DMS114 treated with DMSO at 0.1 percent for 48 hours (cell line): ENCODE measurements at regions not wholly inside any gene's neighbourhood (a gene's known extent, or its start where the extent isn't known, plus 50 kb on each side); places are given as distances from the start of the nearest gene placed in this dataset.
A peak's percentile ranks its signal among the peaks of the same experiment; 100 is the strongest.
"Not testable (repeated sequence)": the region's sequence is repeated elsewhere in the genome, so short reads cannot be mapped to it uniquely, and the experiment has no call there.

Experiments
- DNase-seq: peaks from one replicate; lab custom pipeline; 2025; ENCODE audit not compliant: unreplicated experiment; lab: John Stamatoyannopoulos, UW

DNA sequence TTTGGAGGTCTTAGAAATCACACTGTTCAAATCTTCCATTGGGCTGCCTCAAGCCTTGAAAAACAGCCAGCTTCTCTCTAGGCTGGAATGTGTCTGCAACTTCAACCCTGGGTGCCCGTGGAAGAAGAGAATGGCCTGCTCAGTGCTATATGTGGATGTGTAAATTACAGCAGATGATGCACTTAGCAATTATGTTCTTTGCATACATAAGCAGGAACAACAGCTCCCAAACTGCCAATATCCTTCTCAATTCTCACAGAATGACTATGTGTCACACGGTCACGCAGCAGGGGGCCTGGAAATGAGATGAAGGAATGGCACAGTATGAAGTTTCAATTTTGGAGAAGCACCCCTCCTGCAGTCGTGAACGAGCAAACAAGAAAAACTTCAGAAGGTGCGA is 175.2 kb upstream of the SMARCA2 start:
- DNase-seq: no peak

DNA sequence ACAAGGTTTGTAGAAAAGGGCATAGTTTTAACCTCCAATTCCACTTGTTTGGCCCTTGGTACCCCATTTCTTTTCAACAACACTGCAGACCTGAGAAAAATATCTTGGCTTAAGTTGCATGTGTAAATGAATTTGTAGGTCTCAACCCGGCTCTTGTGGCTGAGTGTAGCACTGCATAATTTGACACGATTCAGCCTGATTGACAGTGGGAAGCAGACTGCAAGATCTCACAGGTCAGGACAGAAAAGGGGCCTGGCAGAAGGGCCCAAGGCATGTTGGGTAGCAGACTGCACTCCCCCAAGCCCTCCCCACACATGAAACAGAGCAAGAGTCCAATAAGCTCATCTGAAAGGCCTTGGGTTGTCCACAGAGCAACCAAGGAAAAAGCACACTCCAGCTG is 169.7 kb upstream of the SMARCA2 start:
- no peak for DNase-seq

DNA sequence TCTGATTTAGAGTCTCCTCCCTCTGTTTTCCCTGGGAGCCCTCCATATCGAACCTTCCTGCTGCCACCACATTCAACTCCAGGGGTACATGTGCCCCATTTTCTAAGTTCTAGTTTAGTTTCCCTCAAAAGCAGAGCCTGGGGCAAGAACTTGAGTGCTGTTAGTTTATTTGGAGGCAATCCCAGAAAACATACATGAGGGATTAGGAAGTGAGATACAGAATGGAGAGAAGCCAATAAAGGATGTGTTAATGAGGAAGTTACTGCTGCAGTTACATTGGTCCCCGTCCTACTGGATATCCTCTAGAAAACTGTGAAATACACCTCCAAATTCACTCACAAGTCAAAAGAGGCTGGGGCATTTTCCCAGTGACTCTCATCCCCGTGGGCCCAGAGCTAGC is 159.4 kb upstream of the SMARCA2 start:
- DNase-seq: no peak

DNA sequence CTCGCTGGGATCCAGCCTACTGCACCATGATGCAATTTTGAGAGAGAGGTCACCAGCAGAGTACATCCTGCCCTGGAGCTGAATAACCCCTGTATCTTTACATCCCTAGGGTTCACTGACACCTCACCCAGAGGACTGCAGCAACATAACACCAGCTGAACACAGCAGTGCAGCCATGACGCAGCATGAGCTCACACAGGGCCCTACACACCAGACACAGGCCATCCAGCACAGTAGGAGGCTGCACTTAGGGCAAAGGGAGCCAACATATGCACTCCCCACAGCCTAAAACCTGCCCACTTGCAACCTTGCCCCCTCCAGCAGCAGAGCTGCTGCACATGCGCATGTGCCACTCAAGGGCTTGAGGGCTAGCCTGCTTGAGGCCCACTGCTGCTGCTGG is 157.3 kb upstream of the SMARCA2 start:
- no peak for DNase-seq

DNA sequence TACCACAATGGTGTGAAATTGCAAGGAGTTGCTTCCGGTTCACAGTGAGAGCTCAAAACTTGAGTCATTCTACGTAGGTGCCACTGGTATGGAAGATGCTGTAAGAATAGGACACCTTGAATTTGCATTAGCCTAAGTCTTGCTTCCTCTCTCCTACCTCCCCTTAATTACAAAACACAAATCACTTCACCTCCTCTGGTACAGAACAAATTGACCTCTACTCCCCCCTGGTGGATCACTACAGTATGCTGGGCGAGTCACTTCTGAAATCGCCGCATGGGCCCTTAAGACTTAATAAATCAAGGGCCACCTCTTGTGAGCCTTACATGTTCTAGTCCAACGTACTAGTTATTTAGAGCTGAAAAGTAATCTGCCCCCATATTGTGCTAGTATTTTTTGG is 145.3 kb upstream of the SMARCA2 start:
- DNase-seq: peak; percentile 10

DNA sequence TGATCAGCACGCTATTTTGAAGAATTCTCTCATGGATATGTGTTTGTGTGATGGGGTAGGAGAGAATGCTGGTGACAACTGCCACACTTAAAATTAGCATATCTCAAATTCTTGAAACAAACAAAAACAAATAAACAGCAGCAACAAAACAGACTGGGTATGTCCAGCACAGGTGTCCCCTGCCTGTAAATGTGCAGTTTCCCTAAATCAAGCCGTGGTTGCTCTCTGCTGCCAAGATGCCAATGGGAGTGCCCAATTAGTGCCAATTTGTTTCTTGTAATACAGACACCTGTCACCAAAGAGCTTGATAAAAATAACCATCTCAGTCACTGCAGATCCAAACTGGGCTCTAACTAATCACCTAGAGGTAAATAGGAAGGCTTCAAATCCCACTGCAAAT is 144.2 kb upstream of the SMARCA2 start:
- DNase-seq: no peak

DNA sequence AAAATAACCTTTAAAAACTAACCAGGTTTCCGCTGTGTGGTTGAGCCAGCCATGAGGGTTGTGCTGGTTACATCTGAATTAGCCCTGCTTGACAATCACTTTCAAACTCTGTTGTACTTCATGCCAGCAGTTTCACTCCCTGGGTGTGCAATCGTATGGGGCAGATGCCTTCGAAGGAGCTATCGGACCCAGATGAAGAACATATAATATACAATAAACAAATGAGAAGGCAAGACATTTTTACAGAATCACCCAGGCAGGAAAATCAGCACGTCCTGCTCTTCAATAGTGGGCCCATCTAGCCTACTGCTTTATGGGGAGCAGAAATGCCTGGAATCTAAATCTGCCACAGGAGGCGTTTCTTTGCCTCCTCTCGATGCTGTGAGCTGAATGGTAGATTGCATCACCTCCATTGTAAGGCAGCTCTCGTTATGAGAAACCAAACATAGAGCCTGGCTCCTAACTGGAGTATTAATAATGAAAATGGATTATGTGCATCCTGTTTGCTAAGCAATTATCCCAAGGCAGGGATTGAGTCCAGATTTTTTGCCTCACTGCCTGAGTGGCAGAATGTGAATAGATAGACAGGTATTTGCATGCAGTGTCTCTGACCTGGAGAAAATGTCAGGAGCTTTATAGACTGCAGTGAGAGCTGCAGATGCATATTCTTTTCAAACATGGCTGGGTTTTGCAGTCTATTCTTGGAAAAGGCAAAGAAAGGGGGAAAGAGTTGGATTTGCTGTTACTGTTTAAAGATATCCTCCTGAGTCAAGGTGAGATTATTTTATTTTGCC is 143.3 kb upstream of the SMARCA2 start:
- no peak for DNase-seq

DNA sequence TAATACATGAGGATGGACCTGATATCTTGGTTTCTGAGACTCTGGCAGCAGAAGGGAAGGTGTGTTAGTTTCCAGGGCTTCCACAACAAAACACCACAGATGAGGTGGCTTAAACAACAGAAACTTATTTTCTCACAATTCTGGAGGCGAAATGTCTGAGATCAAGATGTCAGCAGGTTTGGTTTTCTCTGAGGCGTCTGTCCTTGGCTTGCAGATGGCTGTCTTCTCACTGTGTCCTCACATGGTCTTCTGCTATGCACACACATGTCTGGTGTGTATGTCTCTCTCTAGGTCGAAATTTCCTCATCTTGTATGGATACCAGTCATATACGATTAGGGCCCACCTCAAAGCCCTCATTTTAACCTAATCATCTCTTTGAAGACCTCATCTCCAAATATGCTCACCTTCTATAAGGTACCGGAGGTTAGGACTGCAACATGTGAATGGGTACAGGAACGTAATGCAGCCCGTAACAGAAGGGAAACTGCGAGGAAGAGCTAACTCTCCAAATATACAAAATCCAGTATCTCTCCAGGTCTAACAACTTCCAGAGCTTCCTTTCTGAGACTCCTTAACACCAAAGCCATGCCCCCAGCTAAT is 139.8 kb upstream of the SMARCA2 start:
- DNase-seq: no peak

DNA sequence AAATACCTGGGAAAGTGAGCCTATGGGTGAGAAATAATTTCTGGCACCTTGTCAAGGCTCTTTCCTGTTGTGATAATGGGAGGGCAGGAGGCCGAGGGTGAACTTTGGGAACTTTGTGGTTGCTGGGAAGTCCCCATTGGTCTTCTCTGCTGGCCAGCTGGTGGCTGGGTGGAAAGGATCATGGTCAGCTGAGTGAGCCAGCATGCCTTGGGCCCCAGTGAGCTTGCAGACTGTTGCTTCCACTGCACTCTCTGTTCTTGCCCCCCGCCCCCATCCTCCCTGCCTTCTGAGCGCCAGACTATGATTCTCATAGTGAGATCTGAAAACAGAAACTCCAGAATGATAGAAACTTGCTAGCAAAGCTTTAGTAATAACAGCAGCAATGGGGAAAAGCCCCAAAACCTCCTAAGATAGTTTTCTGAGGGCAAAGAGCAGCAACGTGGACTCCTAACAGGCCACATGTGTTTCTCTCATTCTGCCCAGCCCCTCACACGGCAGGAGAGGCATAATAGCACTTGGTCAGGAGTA is 139.2 kb upstream of the SMARCA2 start:
- no peak for DNase-seq

DNA sequence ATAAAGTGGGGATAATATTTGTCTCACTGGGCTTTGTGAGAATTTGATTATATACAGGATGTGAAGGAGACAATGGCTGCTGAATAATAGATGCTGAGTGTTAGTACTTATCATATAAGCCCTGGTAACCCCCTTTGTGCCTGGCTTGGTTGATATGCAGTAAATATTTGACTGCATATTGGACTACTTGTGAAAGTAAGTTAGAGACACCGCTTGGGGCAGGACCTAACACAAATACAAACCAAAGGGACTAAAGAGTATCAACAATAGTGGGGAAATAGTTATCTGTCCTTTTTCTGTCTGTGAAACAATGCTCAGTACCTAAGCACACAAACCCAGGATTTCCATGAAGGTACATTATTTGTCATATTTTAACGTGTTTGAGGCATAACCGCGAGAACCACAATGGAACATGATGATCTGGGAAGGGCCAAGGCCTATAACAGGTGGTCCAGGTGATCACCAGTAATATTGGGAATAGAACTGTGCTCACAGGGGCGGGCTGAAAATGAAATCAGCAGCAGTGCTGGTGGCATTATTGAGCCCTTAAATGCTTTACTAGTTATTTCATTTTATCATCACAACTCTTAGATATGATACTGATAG is 138.2 kb upstream of the SMARCA2 start:
- DNase-seq: no peak

DNA sequence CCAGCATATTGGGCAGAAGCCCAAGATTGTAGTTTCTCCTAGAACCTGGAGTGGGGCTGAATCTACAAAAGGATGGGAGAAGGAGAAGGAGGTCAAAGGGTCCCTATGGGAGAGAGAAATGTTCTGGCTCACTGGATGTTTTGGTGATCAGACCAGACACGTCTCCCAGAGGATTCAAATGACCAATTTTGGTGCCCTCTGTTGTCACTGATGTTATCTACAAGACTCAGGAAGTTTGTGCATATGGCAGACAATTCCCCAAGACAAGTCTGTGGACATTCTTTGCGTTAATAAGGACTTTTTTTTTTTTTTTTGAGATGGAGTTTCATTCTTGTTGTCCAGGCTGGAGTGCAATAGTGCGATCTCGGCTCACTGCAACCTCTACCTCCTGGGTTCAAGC is 137.2 kb upstream of the SMARCA2 start:
- no peak for DNase-seq

DNA sequence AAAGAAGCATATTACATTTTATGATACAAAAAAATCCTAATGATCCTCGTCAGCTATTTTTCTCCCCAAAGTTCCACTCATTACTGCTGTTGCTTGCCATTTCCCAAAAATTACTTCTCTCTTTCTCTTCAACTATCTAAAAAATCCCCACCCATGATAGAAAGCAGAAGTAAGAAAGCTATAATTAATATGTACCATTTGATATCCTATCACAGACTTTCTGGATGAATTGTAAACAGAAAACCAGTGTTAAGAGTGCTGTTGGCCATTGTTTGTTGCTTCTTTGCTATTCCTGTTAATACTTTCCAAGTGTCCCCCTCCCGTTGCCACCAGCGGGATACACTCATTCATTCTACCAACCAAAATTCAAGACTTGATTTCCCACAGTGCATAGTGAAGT is 136.3 kb upstream of the SMARCA2 start:
- no peak for DNase-seq

DNA sequence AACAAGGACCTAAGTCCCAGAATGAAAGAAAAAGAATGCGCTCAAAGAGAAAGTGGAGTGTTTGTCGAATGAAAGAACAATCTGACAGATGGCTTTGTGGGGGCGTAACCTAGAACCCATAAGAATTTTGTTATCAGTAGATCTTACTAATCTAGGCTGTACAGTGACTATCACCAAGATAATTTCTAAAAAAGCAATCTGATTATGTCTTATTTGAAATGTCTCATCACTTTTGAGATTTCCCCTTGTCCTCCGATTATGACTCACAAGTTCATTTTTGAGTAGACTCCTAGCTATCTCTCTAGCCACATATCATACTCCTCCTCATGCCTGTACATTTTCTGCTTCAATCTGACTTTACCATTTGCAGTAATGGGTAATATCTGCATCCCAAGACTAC is 135.6 kb upstream of the SMARCA2 start:
- no peak for DNase-seq

DNA sequence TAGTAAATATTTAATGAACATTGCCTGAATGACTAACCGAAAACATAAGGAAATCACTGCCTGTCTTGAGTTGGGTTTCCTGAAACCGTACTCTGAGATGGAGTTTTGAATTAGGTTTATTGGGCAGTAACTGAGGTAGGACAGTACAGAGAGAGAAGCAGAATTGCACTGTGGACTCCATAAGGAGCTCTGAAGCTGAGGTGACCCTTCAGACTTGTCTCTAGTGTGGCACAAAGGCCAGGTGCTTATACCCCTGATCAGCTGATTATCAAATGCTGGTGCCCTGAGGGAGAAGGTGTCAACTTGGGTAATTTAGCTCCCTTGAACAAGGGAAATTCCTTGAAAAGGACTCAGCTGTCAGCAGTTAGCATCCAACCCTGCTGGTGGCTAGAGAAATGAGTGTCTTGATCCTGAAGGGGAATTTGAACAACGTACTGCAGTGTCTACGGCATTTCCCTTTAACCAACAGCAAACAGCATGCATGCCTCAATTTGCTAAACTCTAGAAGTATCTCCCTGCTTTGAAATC is 135.0 kb upstream of the SMARCA2 start:
- DNase-seq: no peak

DNA sequence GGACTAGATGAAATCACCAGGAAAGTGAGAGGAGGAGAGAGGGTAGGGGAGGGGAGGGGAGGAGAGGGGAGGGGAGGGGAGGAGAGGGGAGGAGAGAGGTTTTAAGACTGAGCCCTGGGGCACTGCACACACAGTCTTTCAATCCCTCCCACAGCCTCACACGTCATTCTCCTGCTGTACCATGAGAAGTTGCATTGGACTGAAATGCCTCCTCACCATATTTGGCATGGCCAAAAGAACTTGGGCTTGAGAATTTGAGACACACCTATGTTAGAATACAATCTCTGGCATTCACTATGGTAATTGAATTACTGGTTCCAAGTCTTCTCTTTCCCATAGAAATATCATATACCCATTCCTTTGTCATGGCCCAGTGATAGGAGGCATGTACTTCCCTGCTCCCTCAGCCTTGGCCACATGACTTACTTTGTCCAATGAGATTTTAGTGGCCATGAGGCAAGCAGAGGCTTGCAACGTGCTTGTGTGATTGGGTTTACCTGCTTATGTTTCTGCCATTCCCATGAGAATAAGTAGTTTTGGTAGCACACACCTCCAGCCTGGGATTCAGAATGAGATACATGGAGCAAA is 133.3 kb upstream of the SMARCA2 start:
- no peak for DNase-seq

DNA sequence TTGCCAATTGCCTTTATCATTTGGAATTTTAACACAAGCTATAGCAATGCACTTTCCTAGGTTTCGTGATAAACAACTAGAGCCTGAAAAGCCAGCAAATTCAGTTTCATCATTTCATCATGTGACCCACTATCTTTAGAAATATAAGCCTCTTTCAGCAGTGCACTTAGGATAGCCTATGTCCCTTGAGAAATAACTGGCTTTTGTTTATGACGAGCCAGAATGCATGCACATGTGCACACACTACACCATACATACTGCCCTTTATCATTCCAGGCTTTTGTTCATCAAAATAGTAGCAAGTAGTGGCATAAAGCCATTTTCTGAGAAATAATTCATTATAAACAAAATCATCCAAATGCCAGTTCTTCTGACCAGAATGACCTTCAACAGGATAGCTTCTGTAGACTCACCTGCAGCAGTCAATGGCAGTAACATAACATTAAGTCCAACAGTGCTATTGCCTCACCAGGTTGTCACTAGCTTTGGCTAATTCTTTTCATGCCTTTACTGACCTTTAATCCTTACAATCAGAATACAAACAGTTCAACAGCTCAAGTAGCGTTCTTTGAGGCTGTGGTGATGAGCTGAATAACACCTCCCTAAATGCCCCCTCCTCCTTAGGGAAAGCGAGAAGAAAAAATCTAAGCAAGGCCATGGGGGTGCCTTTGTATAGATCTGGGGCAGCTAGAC is 132.3 kb upstream of the SMARCA2 start:
- no peak for DNase-seq

DNA sequence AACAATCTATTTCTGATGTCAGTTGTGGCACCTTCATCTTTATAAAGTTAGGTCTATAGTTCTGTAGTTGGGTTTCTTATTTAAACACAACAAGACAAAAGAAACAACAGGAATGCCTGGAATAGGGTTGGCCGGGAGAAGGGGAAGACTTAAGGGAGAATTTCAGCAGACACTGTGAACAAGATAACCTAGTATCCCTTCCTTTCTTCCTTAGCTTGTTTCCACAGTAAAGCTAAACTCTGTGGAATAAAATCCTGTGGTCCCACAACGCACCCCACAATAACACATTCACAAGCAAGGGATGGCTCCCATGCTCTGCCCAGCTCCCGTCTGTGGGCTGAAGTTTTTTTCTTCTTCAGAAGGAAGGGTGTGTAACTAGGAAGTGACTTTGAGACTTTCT is 124.9 kb upstream of the SMARCA2 start:
- no peak for DNase-seq

DNA sequence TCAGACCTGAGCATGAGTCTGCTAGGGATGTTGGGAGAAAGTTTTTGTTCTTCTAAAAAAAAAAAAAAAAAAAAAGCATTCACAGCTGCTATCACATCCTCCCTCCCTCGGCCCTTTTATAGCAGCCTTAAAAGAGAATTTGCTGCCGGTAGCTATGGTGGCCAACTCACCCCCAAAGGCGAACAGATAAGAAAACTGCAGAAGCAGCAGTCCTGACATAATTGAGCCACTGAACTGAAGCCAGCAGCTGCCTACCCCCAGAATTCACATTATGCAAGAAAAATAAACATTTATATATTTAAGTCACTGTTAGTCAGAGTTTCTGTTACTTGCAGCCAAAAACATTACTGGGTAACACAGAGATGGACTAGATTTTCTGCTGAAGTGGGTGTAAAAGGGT is 124.3 kb upstream of the SMARCA2 start:
- no peak for DNase-seq

DNA sequence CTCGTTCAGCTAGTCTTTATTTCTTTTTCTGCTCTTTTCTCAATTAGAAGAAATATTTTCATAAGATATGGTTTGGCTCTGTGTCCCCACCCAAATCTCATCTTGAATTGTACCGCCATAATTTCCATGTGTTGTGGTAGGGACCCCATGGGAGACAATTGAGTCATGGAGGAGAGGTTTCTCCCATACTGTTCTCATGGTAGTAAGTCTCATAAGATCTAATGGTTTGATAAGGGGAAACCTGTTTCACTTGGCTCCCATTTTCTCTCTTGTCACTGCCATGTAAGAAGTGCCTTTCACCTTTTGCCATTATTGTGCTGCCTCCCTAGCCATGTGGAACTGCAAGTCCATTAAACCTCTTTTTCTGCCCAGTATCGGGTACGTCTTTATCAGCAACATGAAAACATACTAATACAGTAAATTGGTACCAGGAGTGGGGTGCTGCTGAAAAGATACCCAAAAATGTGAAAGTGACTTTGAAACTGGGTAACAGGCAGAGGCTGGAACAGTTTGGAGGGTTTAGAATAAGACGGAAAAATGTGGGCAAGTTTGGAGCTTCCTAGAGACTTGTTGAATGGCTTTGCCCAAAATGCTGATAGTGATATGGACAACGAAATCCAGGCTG is 112.0 kb upstream of the SMARCA2 start:
- DNase-seq: not testable (repeated sequence)

DNA sequence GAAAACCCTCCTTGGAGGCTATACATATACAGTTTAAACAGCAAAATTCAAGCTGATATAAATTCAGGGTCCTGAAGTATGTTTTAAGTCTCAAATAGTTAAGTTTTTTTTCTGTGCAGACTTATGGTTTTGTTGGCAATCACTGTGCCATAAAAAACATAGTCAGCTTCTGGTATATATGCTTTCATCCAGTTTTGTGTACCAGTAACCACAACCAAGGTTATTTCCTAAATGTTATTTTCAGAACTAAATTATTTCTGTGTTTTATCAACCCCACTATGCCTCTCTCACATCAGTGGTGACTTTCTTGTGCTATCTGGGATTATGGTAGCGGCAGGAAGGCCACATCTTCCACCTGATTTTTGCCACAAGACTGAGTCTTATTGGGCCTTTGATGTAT is 107.7 kb upstream of the SMARCA2 start:
- DNase-seq: no peak

DNA sequence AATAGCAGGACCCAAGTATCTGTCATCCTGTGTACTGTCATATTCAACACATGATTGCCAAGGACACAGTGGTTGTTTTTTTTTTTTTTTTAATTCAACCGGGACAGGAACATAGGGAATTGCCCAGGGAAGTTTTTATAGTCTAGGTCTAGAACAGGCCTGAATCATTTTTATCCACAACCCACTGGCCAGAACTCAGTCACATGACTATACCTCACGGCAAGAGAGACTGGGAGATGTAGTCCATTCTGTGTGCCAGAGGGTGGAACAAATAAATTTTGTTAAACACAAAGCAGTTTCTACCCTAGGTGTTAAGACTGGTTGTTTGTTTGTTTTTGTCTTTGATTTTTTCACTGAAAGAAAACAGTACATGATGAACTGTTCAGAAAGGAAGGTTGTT is 105.8 kb upstream of the SMARCA2 start:
- DNase-seq: no peak
